Gastroesophageal sphincter (tissue), 4 donors: ENCODE measurements at regions not wholly inside any gene's neighbourhood (a gene's known extent, or its start where the extent isn't known, plus 50 kb on each side); places are given as distances from the start of the nearest gene placed in this dataset.

Experiments used
- ATAC-seq: fragments of 150-250 bp; one replicate; pipeline ENCODE4 v1.9.1; 2016; ENCODE audit warnings: mild to moderate bottlenecking, moderate library complexity
- H3K27ac ChIP-seq, 4 donors: fragments of 200-600 bp; sonication (generic) in 3 of 4; 1 replicate in 3 of 4; 2 replicates in 1 of 4; pipeline ENCODE4 v1.5.1; 2016 to 2019
- H3K27me3 ChIP-seq: fragments of 200-600 bp; sonication (generic); one replicate; pipeline ENCODE4 v1.5.1; 2019
- H3K36me3 ChIP-seq, 2 donors: fragments of 200-600 bp; sonication (generic); one replicate each; pipeline ENCODE4 v1.5.1; 2019; ENCODE audit warnings: control low read depth in 1 of 2
- H3K4me1 ChIP-seq, 3 donors: fragments of 200-600 bp; sonication (generic); 1 replicate in 2 of 3; 2 replicates in 1 of 3; pipeline ENCODE4 v1.5.1; 2016 to 2019; ENCODE audit warnings: control low read depth in 2 of 3
- H3K4me3 ChIP-seq, 2 donors: fragments of 200-600 bp; sonication (generic); one replicate each; pipeline ENCODE4 v1.5.1; 2019; ENCODE audit warnings: mild to moderate bottlenecking in 1 of 2, moderate library complexity in 1 of 2
- H3K9me3 ChIP-seq, 3 donors: fragments of 200-600 bp; sonication (generic); one replicate each; pipeline ENCODE4 v1.5.1; 2017 to 2019; ENCODE audit warnings: control low read depth in 2 of 3
- CTCF ChIP-seq, 4 experiments: fragments of 200-600 bp in 2 of 4; fragments of 450-650 bp in 2 of 4; sonication (generic) in 1 of 4; IDR thresholded peaks; one replicate each; pipeline ENCODE4 v1.5.1; 2017 to 2019; ENCODE audit warnings: antibody characterized with exemption in 4 of 4, mild to moderate bottlenecking in 2 of 4, moderate library complexity in 2 of 4
- EP300 ChIP-seq: sonication (generic); formaldehyde crosslinking; IDR thresholded peaks from one replicate; pipeline ENCODE4 v1.6.1; 2017; ENCODE audit warnings: antibody characterized with exemption, mild to moderate bottlenecking
- POLR2A ChIP-seq, 2 donors: fragments of 450-650 bp; IDR thresholded peaks; one replicate each; pipeline ENCODE4 v1.6.1; 2017; ENCODE audit warnings: antibody characterized with exemption in 2 of 2, mild to moderate bottlenecking in 2 of 2, moderate library complexity in 1 of 2
- POLR2AphosphoS5 ChIP-seq: sonication (generic); formaldehyde crosslinking; IDR thresholded peaks from one replicate; pipeline ENCODE4 v1.6.1; 2017; ENCODE audit warnings: antibody characterized with exemption
- WGBS, 2 donors: methylation state at CpG; one replicate each; pipeline ENCODE4 v1.1.5; 2018; ENCODE audit warnings: low coverage in 1 of 2; 5-methylcytosine and 5-hydroxymethylcytosine counted together

GRCh38 chr22:49548356-49549202 lies 279.1 kb downstream of the BRD1 start:
- H3K4me3 ChIP-seq, result no peak overlapping the region
- H3K9me3 ChIP-seq, result peaks cover 0 to 59% (median 0%) of the 10 kb centered on the region in 3 donors
- ATAC-seq, result no peak
- H3K27me3 ChIP-seq, result peaks cover 64% of the 10 kb centered on the region
- no peaks in the 10 kb centered on the region for H3K36me3 ChIP-seq
- no peak overlapping the region for H3K27ac ChIP-seq
- 14 to 39% methylated on average over 1 to 7 of the region's 17 CpGs for WGBS, 2 donors
- TF ChIP-seq POLR2AphosphoS5 (no peak), EP300 (no peak), CTCF (IDR thresholded peaks at IDR 0.05) (no peak), POLR2A (IDR thresholded peaks at IDR 0.05) (no peak)
- H3K4me1 ChIP-seq, result no peaks in the 10 kb centered on the region

GRCh38 chr22:49547751-49548239 lies 279.9 kb downstream of the BRD1 start:
- peaks cover 0 to 59% (median 0%) of the 10 kb centered on the region in 3 donors for H3K9me3 ChIP-seq
- no peak for ATAC-seq
- TF ChIP-seq CTCF (IDR thresholded peaks at IDR 0.05) (no peak), POLR2AphosphoS5 (no peak), EP300 (no peak), POLR2A (IDR thresholded peaks at IDR 0.05) (no peak)
- H3K27ac ChIP-seq, result no peak overlapping the region
- H3K36me3 ChIP-seq, result no peaks in the 10 kb centered on the region
- no peaks in the 10 kb centered on the region for H3K4me1 ChIP-seq
- no peak overlapping the region for H3K4me3 ChIP-seq
- peaks cover 56% of the 10 kb centered on the region for H3K27me3 ChIP-seq
- 82 to 86% methylated on average over 4 to 11 of the region's 16 CpGs for WGBS, 2 donors

GRCh38 chr22:49546811-49547585 lies 280.7 kb downstream of the BRD1 start:
- Histone ChIP-seq H3K27me3 (peaks cover 48% of the 10 kb centered on the region), H3K36me3 (no peaks in the 10 kb centered on the region), H3K4me3 (no peak overlapping the region), H3K4me1 (no peaks in the 10 kb centered on the region), H3K27ac (no peak overlapping the region), H3K9me3 (peaks cover 0 to 56% (median 0%) of the 10 kb centered on the region in 3 donors)
- TF ChIP-seq POLR2AphosphoS5 (no peak), CTCF (IDR thresholded peaks at IDR 0.05) (no peak), POLR2A (IDR thresholded peaks at IDR 0.05) (no peak), EP300 (no peak)
- ATAC-seq, result no peak
- WGBS, 2 donors, result 91 to 100% methylated on average over 2 to 15 of the region's 16 CpGs

- WGBS, 2 donors, result 90 to 93% methylated on average over 2 of the region's 8 CpGs
- Histone ChIP-seq H3K27me3 (peaks cover 38% of the 10 kb centered on the region), H3K36me3 (no peaks in the 10 kb centered on the region), H3K9me3 (peaks cover 0 to 42% (median 0%) of the 10 kb centered on the region in 3 donors), H3K27ac (no peak overlapping the region), H3K4me1 (no peaks in the 10 kb centered on the region), H3K4me3 (no peak overlapping the region)
- TF ChIP-seq POLR2A (IDR thresholded peaks at IDR 0.05) (no peak), POLR2AphosphoS5 (no peak), CTCF (IDR thresholded peaks at IDR 0.05) (no peak), EP300 (no peak)
- no peak for ATAC-seq
These were observed 282.1 kb downstream of the BRD1 start for GRCh38 chr22:49545606-49546005.
